CD4-positive, alpha-beta T cell treated with Interleukin-6 at 100 ng/mL for 8 hours (primary cell): ENCODE measurements at regions not wholly inside any gene's neighbourhood (a gene's known extent, or its start where the extent isn't known, plus 50 kb on each side); places are given as distances from the start of the nearest gene placed in this dataset.
"Not testable (repeated sequence)": the region's sequence is repeated elsewhere in the genome, so short reads cannot be mapped to it uniquely, and the experiment has no call there.

Experiments used
- DNase-seq: peaks from one replicate; pipeline ENCODE4 v3.0.0-alpha.2; 2020; ENCODE audit warnings: mixed read lengths, low spot score

- DNase-seq: no peak
These were observed 174.3 kb downstream of the CPS1 start for GRCh38 chr2:210730672-210731071.

- DNase-seq: not testable (repeated sequence)
These were observed 190.4 kb downstream of the CPS1 start for GRCh38 chr2:210746826-210747225.

GRCh38 chr2:210752532-210752931, 196.1 kb downstream of the CPS1 start:
- no peak for DNase-seq

GRCh38 chr2:210753386-210753785, 197.0 kb downstream of the CPS1 start:
- DNase-seq: no peak

DNA sequence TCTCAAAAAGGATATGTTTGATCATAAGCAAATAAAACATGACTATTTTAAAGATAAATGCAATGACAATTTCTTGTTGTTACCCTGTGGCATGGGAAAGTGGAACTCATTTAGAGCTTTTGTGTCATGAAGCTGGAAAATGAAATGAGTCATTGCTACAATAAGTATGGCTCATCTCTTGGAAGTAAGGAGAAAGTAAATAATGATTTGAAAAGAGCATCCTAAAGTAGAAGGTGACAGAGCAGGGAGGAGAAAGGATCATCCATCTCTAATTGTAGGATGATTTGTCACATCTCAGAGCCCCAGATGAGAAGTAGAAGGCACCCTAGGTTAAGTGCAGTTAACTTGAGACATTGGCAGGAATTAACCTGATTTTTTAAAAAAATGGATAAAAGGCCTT, 200.5 kb downstream of the CPS1 start:
- DNase-seq: no peak

DNA sequence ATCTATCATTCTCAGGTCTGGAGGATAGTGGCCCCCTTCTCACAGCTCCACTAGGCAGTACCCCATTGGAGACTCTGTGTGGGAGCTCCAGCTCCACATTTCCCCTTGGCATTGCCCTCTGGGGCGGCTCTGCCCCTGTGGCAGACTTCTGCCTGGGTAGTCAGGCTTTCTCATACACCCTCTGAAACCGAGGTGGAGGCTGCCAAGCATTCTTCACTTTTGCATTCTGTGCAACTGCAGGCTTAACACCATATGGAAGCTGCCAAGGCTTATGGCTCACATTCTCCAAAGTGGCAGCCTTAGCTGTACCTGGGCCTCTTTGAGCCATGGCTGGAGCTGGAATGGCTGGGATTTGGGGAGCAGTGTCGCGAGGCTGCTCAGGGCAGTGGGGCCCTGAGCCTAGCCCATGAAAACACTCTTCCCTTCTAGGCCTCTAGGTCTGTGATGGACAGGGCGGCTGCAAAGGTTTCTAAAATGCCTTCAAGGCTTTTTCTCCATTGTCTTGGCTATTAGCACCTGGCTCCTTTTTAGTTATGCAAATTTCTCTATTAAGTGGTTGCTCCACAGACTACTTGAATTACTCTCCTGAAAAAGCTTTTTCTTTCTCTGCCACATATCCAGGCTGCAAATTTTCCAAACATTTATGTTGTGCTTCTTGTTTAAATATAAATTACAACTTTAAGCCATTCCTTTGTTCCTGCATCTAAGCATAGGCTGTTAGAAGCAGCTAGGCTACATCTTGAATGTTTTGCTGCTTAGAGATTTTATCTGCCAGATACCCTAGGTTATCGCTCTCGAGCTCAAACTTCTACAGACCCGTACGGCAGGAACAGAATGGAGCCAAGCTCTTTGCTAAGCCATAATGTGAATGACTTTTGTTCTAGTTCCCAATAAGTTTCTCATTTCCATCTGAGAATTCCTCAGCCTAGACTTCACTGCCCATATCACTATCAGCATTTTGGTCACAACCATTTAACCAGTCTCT, 206.5 kb downstream of the CPS1 start:
- DNase-seq: no peak

DNA sequence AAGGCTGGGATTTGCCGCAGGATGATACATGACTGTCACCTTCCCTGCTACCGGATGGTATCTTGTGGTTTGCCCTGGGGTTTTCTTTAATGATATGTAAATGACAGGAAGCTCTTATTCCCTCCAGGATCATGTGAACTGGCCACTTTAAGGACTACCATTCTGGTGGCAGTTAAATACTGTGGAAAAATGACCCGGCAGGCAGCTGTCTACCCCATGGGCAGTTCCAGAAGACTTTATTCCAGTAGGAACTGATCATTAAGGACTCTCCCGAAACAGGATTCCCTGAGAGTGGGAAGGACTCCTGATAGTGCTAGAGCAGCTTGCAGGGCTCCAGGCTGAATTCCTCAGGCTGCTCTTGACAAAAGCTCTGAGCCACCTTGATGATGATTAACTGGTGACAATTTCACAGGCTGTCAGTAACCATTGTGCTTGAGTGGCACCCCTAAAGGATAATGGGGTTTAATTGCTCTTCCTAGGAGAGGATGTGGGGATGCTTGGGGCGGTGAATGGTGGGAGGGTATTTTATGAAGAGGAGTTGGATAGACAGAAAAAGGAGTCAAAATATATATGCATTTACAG, 212.0 kb downstream of the CPS1 start:
- no peak for DNase-seq

DNA sequence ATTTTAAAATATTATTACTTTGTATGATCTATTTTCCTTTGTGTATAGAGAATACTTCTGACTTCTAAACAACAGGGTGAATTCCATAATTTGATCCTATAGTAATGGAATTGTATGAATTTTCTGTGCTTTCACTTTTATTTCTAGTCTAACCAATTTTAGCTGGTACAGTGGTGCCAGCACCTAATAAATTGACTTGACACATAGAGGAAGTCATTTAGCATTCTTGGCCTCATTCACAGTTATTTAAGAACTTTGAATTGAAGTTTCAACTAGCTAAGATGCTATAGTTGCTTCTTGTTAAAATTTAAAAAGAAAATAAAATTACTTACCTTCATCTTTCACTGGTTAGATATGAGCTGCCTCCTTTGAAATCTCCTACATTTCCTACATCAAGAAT, 220.4 kb downstream of the CPS1 start:
- DNase-seq: no peak

DNA sequence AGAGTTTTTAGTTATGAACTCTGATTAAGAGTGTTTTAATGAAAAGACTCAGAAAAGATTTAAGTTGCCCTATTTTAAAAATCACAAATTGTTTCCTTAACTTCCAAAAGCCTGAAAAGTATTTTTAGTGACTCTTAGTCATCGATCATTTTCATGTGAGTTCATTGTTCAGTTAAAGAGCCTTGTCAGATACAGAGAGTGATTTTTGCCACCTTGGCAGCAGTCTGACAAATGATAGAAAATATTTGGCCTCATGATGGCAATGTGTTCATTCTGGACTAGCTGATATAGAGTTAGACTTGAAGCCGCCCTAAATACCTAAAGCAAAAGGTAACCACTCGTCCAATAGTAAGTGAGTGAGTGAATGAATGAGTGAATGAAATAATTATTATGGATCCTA, 225.8 kb downstream of the CPS1 start:
- no peak for DNase-seq

DNA sequence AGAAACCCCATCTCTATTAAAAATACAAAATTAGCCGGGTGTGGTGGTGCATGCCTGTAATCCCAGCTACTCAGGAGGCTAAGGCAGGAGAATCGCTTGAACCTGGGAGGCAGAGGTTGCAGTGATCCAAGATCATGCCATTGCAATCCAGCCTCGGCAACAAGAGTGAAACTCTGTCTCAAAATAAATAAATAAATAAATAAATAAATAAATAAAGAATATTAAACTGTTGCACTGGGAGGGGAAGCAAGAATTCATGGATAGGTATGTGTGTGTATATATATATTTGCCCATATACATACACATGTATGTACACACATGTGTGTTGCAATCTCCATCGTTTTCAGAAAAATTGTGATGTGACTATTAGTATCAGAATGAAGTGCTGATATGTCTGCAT, 231.4 kb downstream of the CPS1 start:
- DNase-seq: not testable (repeated sequence)

- DNase-seq: no peak
These were observed 235.6 kb downstream of the CPS1 start for GRCh38 chr2:210792000-210792399.

- DNase-seq: no peak
These were observed 239.1 kb downstream of the CPS1 start for GRCh38 chr2:210795506-210795905.

- DNase-seq: no peak
These were observed 241.8 kb downstream of the CPS1 start for GRCh38 chr2:210798180-210798579.

DNA sequence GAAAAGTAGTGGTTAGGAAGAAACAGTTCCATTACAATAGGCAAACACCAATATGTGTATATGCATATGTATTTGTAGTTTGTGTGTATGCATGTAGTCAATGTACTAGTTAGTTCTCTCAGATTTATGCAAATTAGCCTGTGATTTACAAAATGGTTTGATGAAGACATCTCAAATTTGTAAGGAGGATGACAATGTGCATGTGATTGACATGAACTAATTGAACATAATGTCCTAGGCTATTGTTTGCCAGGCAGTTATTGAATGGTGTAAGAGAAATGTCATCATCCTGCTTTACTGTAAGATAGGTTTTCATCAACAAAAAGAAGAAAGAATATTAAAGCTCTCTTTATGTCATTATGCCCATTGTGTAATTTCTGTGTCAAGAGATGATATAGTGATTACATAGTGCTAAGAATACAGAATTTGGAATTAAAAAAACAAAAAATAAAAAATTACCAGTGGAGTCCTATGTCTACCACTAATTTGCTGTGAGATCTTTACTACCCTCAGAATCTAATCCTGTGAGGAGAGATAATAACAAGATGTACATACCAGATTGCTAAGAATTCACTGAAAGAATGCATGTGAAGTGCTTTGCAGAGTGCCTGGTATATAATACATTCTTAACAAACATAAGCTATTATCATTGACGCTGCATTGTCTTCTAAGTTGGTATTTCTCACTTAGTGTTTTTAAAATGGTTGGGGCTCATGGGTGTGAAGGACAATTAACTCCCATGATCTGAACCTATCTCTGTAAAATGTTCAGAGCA, 258.0 kb downstream of the CPS1 start:
- no peak for DNase-seq

GRCh38 chr2:210816769-210817168, 260.4 kb downstream of the CPS1 start:
- no peak for DNase-seq

DNA sequence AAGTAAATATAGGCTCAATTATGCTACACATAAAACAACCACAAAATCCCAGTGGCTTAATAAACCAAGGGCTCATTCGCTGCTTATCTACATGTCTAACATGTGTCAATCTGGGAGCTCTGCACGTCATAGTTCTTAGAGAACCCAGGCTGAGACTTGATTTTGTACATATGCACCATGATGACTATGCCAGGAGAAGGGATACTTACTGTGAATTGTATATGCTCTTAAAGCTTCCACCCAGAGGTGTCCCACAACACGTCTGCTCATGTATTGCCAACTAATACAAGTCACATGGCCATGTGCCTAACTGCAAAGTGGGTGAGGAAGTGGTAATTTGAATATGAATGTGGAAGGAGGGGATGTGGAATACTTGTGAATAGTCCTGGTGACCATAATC, 262.1 kb downstream of the CPS1 start:
- DNase-seq: no peak

GRCh38 chr2:210833403-210833802, 277.0 kb downstream of the CPS1 start:
- no peak for DNase-seq

- no peak for DNase-seq
These were observed 282.6 kb downstream of the CPS1 start for GRCh38 chr2:210839034-210839433.

DNA sequence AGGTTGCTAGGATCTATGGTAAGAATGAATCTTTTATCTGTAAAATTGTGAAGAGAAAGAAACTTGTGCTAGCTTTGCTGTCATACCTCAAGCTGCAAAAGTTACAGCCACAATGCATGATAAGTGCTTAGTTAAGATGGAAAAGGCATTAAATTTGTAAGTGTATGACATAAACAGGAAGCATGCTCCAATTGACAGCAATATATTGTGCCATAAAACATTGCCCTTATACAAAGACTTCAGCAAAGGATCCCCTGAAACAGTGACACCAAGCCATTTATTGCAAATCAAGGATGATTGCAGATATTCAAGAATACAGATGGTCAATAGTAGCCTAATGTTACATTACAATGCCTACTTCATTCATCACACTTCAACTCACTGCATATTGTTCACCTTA, 283.1 kb downstream of the CPS1 start:
- no peak for DNase-seq

- DNase-seq: no peak
These were observed 286.5 kb downstream of the CPS1 start for GRCh38 chr2:210842896-210843295.

- DNase-seq: no peak
These were observed 287.6 kb downstream of the CPS1 start for GRCh38 chr2:210844016-210844415.

DNA sequence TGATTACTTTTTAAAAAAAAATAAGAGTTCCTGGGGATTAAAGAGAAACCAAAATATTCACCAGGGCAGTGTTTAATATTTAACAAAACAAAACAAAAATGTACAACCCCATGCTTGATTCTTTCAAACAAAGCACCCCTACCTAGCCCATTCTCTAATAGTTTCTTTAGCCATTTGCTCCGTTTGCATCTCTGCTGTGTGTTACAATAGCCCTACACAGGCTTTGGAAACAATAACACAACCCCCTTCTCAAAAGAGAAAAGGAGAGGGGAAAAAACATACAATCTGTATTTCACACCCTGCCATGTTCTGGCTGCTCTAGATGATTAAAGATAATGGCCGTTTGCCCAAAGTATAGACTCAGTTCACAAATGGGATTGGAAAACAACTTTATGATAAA, 302.9 kb downstream of the CPS1 start:
- DNase-seq: no peak

DNA sequence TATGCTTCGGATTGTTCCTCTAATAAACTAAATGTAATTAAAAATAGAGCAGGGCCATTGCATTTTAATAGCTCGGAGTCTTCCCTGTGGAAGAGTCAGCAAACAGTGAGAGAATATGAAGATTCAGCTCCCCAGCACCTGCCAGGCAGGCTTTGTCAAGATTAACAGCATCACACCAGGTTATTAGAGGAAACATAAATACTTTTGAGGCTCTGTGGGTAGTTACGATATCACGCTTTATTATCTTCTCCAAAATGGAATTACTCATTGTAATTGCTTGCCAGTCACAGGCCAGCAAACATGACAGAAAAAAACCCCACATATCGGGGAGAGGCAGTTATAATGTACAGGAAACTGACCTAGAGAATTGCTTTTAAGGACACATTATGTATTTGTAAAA, 303.9 kb downstream of the CPS1 start:
- DNase-seq: no peak
